ENCODE measurements at regions not wholly inside any gene's neighbourhood (a gene's known extent, or its start where the extent isn't known, plus 50 kb on each side); places are given as distances from the start of the nearest gene placed in this dataset.

DNA sequence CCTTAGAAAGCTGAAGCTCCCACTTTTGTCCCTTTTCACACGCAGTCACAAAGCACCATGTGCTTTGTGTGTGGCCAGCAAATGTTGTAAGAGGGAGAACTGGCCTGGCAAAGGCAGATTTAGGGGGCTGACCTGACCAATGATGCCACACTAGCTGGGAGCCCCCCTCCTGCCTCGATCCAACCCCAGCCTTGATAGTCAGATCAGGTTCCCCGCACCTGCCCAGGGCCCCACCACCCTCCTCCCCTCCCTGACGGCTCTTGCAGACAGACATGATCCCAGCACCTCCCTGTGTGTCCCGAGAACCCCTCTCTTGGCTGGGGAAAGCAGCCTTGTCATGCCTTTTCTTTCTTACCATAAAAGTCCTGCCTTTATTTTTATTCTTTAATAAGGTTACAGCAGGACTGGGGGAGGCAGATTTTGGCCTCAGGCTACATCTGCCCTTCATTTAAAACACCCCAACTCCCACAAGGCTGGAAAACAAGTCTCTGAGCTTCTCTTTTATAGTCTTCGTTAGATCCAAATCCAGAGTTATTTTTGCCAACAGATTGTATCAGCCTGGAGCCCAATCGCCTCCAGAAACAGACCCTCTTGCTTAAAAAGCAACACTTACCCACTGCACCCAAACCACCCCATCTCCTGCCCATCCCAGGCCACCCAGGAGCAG is 201.8 kb upstream of the CDH5 start:
- no peak for TF ChIP-seq EZH2 (IDR thresholded peaks at IDR 0.05; ENCODE audit: borderline replicate concordance, insufficient read depth, low read depth, low read length, poor library complexity, severe bottlenecking)
- TF ChIP-seq, protein P1, sequence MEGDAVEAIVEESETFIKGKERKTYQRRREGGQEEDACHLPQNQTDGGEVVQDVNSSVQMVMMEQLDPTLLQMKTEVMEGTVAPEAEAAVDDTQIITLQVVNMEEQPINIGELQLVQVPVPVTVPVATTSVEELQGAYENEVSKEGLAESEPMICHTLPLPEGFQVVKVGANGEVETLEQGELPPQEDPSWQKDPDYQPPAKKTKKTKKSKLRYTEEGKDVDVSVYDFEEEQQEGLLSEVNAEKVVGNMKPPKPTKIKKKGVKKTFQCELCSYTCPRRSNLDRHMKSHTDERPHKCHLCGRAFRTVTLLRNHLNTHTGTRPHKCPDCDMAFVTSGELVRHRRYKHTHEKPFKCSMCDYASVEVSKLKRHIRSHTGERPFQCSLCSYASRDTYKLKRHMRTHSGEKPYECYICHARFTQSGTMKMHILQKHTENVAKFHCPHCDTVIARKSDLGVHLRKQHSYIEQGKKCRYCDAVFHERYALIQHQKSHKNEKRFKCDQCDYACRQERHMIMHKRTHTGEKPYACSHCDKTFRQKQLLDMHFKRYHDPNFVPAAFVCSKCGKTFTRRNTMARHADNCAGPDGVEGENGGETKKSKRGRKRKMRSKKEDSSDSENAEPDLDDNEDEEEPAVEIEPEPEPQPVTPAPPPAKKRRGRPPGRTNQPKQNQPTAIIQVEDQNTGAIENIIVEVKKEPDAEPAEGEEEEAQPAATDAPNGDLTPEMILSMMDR (IDR thresholded peaks at IDR 0.05): no peak
